Stimulated activated CD4-positive, alpha-beta T cell treated with anti-CD3 and anti-CD28 coated beads, Interleukin-15, amount 100 ng/mL, for 24 hours (primary cell): ENCODE measurements at regions not wholly inside any gene's neighbourhood (a gene's known extent, or its start where the extent isn't known, plus 50 kb on each side); places are given as distances from the start of the nearest gene placed in this dataset.

Source experiments
- DNase-seq: peaks from one replicate; pipeline ENCODE4 v3.0.0-alpha.2; 2020

GRCh38 chr5:164649266-164649665 is 1143.8 kb downstream of the MAT2B start:
- DNase-seq, result no peak

DNA sequence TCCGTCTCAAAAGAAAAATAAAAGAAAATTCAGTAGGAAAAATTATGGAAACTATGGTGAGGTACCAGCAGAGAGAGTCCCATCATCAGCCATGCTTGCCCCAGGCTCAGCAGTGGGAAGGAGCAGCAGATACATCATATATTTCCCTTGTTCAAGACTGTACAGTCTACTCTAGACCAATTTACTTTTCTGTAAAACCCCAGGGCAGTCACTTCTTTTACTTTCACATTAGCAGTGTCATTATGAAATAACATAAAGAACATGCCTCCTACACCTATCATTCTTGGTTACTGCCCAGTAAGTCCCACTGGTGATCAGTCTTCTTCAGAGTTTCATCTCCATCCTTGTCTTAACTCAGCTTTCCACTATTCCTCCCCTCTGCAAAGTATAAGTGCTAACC is 1145.0 kb downstream of the MAT2B start:
- no peak for DNase-seq

- DNase-seq, result no peak
Measured at GRCh38 chr5:164651546-164652275, 1146.3 kb downstream of the MAT2B start.

- no peak for DNase-seq
Measured at GRCh38 chr5:164652276-164652660, 1146.8 kb downstream of the MAT2B start.

- DNase-seq, result no peak
Measured at GRCh38 chr5:164663198-164663989, 1158.0 kb downstream of the MAT2B start.

DNA sequence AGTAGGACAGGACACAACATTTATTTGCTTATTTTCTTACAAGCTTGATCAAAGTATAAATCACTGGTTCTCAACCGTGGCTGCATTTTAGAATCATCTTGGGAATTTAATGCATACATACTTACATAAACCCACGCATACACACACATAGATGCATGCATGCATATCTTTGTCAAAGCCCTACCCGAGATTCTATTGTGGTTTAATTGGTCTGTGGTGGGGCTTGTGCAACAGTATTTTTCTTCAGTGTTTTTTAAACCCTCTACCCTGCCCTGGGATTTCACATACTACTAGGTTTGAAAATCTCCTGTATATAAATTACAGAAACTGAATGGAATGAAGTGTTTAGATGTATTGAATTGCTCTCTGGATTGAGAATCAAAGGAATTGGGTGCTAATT is 1166.2 kb downstream of the MAT2B start:
- no peak for DNase-seq

DNA sequence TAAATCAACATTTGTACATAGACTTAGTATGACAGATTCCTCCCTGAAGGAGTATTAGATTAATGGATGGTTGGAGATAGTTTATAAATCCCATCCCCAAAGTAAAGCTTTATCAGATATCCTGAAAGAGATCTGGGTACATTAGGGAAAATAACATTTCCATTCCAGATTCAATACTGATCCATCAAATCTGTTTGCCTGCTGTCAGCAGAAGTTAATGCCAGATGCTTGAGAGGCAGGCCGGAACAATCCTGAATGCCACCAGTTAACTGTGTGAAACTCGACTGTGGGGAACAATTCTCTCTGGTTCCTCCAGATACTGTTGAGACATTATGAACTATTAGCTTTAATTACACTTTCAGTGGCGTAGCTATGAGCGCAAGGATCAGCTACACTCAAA is 1166.8 kb downstream of the MAT2B start:
- DNase-seq, result no peak

- no peak for DNase-seq
Measured at GRCh38 chr5:164672931-164673694, 1167.7 kb downstream of the MAT2B start.

GRCh38 chr5:164679461-164679860 is 1174.0 kb downstream of the MAT2B start:
- DNase-seq, result no peak

DNA sequence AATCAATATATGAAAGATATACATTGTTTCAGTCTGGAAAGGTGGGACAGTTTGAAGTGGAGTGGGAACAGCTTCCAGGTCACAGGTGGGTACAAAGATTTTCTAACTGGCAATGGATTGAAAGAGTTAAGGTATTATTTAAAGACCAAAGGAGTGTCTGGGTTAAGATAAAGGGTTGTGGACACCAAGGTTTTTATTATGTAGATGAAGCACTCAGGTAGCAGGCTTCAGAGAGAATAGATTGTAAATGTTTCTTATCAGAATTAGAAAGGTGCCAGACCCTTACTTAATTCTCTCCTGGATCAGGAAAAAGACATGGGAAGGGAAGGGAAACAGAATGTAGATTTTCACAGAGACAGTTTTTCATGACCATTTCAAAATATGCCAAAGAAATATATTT is 1174.8 kb downstream of the MAT2B start:
- DNase-seq, result no peak

- DNase-seq, result no peak
Measured at GRCh38 chr5:164680812-164681520, 1175.5 kb downstream of the MAT2B start.

GRCh38 chr5:164687391-164687790 is 1182.0 kb downstream of the MAT2B start:
- no peak for DNase-seq

- no peak for DNase-seq
Measured at GRCh38 chr5:164688437-164688836, 1183.0 kb downstream of the MAT2B start.

DNA sequence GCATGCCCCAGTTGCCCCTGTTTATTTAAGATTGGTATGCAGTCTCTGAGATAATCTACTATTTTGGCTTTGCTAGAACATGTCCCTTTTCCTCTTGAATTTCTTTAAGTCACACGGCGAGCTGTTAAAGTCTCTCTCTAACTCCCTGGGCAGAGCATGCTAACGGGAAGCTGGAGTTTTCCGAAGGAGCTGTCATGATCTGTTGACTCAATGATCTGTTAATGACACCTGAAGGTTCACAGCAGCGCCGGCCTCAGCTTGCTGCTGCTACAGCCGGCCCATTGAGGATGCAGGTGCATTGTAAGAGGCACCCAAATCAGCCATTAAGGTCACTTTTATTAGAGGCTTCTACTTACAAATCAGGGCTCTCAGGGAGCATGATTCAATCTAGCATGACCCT is 1203.4 kb downstream of the MAT2B start:
- DNase-seq, result no peak

DNA sequence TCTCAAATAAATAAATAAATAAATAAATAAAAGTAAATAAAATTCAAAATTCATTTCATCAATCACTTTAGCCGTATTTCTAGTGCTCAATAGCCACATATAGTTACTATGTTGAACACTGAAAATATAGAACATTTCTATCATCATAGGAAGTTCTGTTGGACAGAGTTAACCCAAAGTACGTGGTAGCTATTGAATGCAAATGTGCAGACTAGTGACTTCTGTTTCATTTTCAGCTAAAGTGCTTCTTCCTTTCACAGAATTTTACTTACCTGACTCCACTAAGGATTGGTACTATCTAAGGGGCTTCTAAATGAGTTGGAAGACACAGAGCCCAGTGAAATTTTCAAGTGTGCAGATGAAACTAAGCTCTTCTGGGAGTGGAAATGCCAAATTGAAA is 1208.3 kb downstream of the MAT2B start:
- no peak for DNase-seq

DNA sequence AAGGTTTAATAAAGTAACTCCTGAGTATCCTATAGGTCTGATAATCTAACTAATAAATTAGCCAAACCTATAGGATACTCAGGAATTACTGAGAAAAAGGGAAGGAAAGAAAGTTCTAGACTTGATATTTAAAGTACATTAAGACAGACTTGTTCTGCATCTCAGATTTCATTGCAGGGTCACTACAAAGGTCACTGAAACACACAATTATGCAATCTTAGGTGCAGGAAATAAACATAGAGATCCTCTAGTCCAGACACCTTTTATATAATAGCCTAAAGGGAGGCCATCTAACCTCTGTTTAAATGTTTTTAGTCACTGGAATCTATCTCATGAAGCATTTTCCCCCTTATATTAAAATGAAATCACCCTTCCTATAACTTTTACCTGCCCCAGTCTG is 1215.7 kb downstream of the MAT2B start:
- no peak for DNase-seq

GRCh38 chr5:164721656-164722055 is 1216.2 kb downstream of the MAT2B start:
- DNase-seq, result no peak

GRCh38 chr5:164722702-164723101 is 1217.3 kb downstream of the MAT2B start:
- DNase-seq, result no peak

- DNase-seq, result no peak
Measured at GRCh38 chr5:164727012-164727411, 1221.6 kb downstream of the MAT2B start.

GRCh38 chr5:164728733-164729132 is 1223.3 kb downstream of the MAT2B start:
- no peak for DNase-seq

DNA sequence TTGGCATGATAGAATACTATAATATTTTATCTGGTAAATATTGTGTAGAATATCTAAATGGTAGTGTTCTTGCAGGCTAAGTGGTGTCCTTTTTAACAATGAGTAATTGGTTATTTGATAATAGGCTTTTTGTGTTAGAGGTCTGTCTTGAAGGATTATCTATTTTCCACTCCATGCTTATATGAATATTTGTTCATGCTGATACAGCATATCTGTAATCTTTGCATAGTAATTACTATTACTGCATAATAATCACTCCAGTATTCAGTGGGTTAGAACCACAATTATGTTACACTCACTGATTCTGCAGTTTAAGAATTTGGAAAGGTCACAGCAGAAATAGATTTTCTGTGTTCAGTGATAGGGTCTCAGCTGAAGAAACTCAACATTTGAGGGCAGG is 1229.9 kb downstream of the MAT2B start:
- DNase-seq, result no peak

- DNase-seq, result no peak
Measured at GRCh38 chr5:164741376-164741775, 1236.0 kb downstream of the MAT2B start.

GRCh38 chr5:164742025-164742424 is 1236.6 kb downstream of the MAT2B start:
- no peak for DNase-seq
